GM06990 (cell line): ENCODE measurements at regions not wholly inside any gene's neighbourhood (a gene's known extent, or its start where the extent isn't known, plus 50 kb on each side); places are given as distances from the start of the nearest gene placed in this dataset.

Source experiments
- DNase-seq: peaks from one replicate; pipeline ENCODE4 v3.0.0-alpha.2; 2011; ENCODE audit not compliant: insufficient read length; ENCODE audit errors: extremely low read depth
- H3K27me3 ChIP-seq: replicated peaks from 2 replicates; pipeline ENCODE4 v1.6.0; 2011; ENCODE audit warnings: low read length; ENCODE audit not compliant: control insufficient read depth, insufficient read depth
- H3K36me3 ChIP-seq: 2 replicates; pipeline ENCODE4 v1.5.1; 2011; ENCODE audit warnings: low read length; ENCODE audit not compliant: control insufficient read depth, insufficient read depth
- H3K4me3 ChIP-seq: replicated peaks from 2 replicates; pipeline ENCODE4 v1.5.1; 2011; ENCODE audit warnings: low read depth, mild to moderate bottlenecking, control low read depth, low read length
- TF ChIP-seq, protein P1 (sequence below): IDR thresholded peaks from 2 replicates; pipeline ENCODE4 v1.5.1; 2011; ENCODE audit warnings: low read length, control low read depth, mild to moderate bottlenecking, inconsistent platforms; ENCODE audit not compliant: insufficient read depth, poor library complexity, severe bottlenecking

DNA sequence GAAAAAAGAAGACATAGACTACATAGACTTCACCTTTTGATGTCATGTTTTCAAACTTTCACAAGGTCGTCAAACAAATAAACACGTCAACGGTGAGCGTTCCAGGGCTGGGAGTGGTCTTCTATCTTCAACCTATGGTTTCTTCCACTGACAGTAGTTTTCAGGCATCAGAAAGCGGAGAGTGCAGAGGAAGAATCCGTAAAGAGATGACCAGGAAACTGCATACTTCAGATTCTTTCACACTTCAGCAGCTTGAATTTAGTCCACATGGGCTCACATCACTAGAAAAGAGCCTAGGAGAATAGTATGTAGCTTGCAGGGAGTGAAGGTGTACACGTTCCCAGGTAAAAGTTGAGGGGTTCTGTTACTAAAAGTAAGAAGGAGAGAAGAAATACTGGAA, 58.5 kb downstream of the NPY1R start:
- TF ChIP-seq, protein P1, sequence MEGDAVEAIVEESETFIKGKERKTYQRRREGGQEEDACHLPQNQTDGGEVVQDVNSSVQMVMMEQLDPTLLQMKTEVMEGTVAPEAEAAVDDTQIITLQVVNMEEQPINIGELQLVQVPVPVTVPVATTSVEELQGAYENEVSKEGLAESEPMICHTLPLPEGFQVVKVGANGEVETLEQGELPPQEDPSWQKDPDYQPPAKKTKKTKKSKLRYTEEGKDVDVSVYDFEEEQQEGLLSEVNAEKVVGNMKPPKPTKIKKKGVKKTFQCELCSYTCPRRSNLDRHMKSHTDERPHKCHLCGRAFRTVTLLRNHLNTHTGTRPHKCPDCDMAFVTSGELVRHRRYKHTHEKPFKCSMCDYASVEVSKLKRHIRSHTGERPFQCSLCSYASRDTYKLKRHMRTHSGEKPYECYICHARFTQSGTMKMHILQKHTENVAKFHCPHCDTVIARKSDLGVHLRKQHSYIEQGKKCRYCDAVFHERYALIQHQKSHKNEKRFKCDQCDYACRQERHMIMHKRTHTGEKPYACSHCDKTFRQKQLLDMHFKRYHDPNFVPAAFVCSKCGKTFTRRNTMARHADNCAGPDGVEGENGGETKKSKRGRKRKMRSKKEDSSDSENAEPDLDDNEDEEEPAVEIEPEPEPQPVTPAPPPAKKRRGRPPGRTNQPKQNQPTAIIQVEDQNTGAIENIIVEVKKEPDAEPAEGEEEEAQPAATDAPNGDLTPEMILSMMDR, result no peak
- Histone ChIP-seq H3K27me3 (no peaks in the 10 kb centered on the region), H3K4me3 (no peak overlapping the region), H3K36me3 (no peaks in the 10 kb centered on the region)
- no peak for DNase-seq

DNA sequence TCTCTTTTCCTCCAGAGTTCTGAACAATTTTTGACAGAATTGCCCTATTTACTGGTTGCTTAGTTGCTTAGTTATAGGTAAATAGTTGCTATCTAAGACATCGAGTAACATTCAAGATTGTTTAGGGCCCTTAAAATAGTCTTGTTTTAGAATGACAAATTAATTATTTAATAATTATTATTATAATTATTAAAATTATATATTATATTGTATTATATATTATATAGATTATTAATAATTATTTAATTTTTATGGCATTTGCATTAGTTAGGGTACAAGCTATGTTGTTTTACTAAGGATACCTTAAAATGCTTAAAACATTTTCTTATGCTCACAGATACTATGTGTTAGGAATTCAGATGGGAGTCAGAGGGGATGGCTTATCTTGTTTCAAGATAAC, 59.2 kb downstream of the NPY1R start:
- H3K36me3 ChIP-seq, result no peaks in the 10 kb centered on the region
- H3K27me3 ChIP-seq, result no peaks in the 10 kb centered on the region
- H3K4me3 ChIP-seq, result no peak overlapping the region
- no peak for DNase-seq
- TF ChIP-seq, protein P1, result no peak

DNA sequence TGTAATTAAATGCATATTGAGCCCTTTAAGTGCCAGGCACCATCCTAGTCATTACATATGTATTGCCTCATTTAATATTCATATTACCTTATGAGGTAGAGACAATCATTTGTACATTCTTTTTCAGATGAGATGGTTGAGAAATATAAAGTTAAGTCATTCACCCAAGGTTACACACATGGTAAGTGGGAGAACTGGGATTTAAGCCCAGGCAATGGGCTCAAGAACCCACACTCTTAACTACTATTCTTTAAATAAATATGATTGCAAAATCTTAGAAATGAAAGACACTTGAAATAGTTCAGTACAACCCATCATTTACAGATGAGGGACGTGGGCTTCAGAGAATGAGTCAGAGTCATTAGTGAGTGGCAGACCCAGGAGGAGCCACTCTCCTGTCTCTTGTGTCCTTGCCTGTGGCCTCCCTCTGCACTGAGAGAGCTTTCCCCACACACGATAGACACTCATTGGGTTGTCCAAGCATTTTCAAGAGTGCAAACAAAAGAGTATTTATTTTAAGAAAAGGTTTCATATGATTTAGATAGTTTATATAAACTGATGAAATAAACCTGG, 60.8 kb downstream of the NPY1R start:
- TF ChIP-seq, protein P1, result no peak
- no peak for DNase-seq
- H3K27me3 ChIP-seq, result no peaks in the 10 kb centered on the region
- H3K36me3 ChIP-seq, result no peaks in the 10 kb centered on the region
- no peak overlapping the region for H3K4me3 ChIP-seq

DNA sequence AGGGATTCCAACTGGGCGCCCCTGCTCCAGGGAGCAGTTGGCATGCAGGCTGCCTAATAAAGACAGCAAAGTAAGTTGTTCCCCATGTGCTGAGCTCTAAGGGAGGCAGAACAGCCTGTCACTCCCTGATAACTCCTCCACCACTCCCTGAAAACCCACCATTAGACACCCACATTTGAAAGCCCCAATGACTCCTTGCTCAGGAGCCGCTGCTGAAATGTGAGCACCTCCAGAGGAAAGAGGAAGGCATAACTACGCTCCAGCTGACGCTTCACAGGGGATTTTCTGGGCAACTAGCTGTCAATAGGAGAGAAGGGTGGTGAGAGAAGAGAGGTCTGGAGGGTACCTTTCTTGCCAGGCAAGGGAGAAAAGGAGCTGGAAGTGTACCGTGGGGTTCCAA, 62.5 kb downstream of the NPY1R start:
- no peaks in the 10 kb centered on the region for H3K27me3 ChIP-seq
- TF ChIP-seq, protein P1, result no peak
- no peak overlapping the region for H3K4me3 ChIP-seq
- DNase-seq, result no peak
- H3K36me3 ChIP-seq, result no peaks in the 10 kb centered on the region

DNA sequence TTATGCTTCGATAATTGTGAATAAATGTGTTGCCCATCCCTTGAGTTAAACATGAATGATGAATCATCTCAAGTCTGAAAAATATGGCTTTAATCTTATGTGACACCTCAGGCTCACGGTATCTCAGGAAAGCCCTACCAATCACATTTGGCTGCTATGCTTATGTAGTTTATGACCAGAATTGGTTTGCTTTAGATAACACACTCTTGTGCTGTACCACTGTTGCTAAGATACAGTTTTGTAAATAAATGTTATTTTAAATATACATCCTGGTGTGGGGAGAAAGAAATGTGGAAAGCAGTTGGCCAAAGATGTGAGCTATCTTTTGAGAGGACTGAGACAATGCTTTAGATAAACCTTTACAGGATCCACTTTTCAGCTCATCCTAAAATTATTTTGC, 63.2 kb downstream of the NPY1R start:
- H3K36me3 ChIP-seq, result no peaks in the 10 kb centered on the region
- no peaks in the 10 kb centered on the region for H3K27me3 ChIP-seq
- no peak for DNase-seq
- no peak overlapping the region for H3K4me3 ChIP-seq
- TF ChIP-seq, protein P1, result no peak

DNA sequence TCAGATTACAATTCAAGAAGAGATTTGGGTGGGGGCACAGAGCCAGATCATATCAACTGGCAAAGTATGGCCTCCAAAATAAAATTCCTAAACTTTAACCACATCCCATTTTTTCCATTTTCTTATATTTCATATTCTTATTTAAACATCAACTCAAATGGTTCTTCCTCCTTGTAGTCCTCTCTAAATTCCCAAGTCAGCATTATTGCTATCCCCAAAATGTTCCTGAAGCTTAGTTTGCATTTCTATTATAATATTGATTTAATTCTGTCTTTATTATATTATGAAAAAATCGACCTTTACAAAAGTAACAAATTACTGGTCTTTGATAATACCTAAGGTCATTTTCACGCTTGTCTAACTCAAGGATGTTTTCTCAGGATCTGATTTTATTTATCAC, 67.5 kb downstream of the NPY1R start:
- H3K27me3 ChIP-seq, result no peaks in the 10 kb centered on the region
- H3K36me3 ChIP-seq, result no peaks in the 10 kb centered on the region
- DNase-seq, result no peak
- TF ChIP-seq, protein P1, result no peak
- no peak overlapping the region for H3K4me3 ChIP-seq
